Hypothalamus (tissue), 51 donors: ENCODE measurements at regions not wholly inside any gene's neighbourhood (a gene's known extent, or its start where the extent isn't known, plus 50 kb on each side); places are given as distances from the start of the nearest gene placed in this dataset.
"Not testable (repeated sequence)": the region's sequence is repeated elsewhere in the genome, so short reads cannot be mapped to it uniquely, and the experiment has no call there.

Experiments
- DNase-seq, 51 donors: peaks; one replicate each; lab custom pipeline; 2025; lab: John Stamatoyannopoulos, UW

DNA sequence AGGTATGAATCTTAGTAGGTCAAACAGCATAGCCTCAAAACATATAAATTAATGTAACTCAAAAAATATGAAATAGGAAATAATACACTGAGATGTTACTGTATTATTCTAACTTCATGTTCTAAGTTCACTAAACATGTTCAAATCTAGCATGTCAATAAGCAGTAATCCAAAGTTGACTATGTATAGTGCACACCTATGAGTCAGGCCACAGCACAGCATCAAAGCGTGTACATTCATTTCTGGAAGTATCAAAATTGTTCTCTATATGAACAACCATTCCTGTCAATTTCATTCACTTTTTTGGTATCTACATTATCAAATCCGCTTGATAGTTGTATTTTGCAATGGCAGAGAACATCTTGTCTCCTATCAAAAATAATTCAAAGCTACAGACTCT is 418.9 kb upstream of the POM121L12 start:
- DNase-seq: no peak

DNA sequence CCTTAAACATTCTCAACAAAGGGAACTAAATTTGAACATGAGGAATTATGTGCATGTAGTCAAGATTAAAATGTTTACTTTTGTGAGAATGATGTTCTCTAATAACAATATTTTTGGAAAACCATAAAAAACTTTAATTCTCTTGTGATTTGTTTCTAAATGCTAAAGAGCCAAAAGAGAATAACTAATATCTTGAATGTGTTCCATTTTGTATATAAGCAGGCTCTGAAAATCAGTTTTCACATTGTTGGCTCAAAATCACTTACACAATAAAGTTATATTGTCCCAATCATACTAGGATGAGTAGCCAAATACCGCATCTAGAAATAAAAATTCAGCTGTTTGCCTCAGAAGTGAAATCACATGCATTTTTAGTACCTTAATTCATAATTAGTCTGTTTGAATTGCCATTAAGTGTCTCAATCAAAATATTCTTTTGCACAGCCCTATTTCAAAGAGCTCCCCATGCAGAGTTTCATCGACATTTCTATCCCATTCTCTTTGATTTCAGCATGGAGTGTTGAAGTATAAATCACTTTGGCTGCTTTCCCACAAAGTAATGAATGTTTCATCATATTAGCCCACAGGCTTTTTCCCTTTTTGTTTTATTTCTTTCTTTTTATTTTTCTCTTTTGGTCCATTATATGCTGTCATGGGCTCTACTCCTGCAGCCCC is 420.3 kb upstream of the POM121L12 start:
- DNase-seq: no peak

DNA sequence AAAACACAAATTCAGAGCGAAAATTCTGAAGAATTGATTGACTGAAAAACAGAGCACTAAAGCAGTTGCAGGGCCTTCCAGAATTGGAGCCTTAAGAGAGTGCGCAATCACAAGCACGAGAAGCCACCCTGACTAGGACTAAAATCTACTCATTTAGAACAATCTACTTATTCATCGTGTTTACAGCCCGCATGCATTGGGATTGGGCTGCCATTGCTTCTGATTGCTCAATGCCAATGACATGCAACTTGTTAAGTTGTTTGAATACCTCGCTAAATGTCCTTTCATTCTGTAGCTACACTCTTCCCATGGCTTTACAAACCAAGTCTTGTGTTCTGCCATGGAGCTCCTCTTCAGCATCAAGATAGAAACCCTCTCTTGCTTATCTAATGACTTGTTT is 425.9 kb upstream of the POM121L12 start:
- DNase-seq: no peak

DNA sequence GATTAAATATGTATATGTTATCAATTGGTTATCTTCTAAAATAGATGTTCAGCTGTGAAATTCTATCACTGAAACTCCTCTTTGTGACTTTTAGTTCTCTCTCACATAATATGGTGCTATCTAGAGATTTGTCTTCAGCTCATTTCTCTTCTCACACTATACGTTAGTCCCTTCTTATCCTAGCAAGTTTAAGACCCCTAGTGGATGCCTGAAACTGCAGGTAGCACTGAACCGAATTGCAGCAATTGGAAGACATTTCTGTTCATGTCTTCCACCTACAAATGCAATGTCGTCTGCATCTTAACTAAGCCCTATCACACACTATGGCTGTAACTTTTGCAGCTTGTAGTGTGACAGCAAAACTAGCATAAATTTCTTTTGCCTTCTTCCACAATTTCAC is 442.7 kb upstream of the POM121L12 start:
- no peak for DNase-seq

DNA sequence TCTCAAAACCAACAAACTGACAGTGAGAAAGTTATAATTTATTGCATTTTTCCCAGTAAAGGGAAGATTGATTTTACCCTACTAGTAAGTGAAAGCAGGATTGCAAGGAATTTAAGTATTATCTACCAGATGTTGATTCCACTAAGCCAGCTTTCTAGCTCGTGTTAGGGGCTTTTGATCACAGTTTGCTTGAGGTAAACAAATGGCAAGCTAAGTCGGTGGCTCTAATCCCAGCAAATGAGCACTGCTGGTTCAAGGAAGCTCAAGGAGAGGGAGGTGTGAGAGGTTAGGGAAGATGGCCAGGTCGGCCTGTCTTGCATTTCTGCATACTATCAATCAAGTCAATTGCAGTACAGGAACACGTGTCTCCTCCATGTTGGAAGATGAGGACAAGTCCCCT is 448.7 kb upstream of the POM121L12 start:
- no peak for DNase-seq

GRCh38 chr7:52584041-52584440 is 451.4 kb upstream of the POM121L12 start:
- no peak for DNase-seq

DNA sequence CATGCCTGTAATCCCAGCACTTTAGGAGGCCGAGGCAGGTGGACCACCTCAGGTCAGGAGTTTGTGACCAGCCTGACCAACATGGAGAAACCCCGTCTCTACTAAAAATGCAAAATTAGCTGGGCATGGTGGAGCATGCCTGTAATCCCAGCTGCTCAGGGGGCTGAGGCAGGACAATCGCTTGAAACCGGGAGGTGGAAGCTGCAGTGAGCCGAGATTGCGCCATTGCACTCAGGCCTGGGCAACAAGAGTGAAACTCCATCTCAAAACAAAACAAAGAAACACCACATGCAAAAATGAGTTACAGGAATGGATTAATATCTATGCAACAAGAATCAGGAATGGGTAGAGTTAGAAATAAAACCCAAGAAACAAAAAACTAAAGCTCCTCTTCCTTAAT is 462.3 kb upstream of the POM121L12 start:
- DNase-seq: not testable (repeated sequence)

DNA sequence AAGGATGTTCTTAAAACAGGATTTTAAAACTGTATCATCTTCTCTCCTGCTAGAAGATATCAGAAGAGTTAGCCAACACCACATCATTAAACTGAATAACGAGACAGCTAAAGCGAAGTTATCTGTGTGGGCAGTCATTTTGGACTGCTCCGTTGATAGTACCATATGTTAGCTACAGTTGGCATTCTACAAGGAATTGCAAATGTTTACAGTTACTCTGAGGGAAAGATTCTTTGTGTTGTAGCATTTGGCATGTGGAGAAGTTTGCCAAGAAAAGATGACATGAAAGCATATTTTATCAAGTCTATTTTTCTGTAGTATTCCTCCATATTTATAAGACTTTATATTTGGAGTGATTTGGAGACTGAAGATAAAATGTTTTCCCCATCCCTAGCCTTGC is 464.4 kb upstream of the POM121L12 start:
- DNase-seq: no peak

DNA sequence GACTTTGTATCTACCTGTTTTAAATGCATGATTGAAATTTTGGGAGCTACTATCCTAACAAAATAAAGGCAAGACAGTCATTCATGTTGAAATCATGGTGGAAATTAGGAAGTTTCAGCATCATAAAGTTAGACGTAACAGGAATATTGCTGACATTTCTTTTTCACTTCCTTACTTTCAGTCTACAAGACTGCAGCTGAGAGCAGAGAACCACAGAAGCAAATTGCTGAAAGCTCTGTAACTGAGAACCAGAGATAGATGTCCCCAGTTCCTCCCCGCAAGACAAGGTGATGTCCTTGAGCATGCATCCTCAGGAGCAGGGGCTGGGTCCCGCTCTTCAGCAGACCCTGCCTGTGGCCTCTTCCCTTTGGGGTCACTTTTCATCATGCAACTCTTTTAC is 466.3 kb upstream of the POM121L12 start:
- no peak for DNase-seq

- no peak for DNase-seq
Measured at GRCh38 chr7:52565974-52566373, 469.5 kb upstream of the POM121L12 start.

GRCh38 chr7:52555805-52556204 is 479.6 kb upstream of the POM121L12 start:
- no peak for DNase-seq

DNA sequence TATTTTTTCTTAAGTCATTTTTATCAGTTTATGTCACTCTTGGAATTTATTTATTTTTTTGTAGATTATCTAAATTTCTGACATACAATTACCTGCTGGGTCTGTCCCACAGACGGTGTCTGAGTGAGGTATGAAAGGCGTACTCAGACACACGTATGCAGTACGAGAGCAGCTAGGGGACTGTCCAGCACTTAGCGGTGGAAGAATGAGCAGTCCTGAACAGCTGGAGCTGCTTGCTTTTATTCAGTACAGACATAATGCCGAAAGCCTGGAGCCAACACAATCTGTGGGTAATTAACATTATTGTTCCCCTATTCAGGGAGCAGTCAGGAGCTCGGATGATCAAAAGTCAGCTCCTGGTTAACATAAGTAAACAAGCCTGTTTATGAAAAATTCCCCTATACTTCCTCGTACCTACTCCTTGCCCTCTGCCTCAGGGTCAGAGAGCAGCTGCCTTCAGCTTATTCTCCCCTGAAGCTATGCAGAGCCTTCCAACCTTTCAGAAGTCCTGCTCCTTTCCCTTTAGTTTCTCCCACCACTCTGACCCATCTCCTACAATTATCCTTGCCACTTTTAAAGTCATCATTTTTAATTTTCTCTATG is 488.0 kb upstream of the POM121L12 start:
- no peak for DNase-seq

- DNase-seq: not testable (repeated sequence)
Measured at GRCh38 chr7:52541198-52541765, 494.2 kb upstream of the POM121L12 start.

GRCh38 chr7:52540041-52540440 is 495.4 kb upstream of the POM121L12 start:
- no peak for DNase-seq

GRCh38 chr7:52539414-52539813 is 496.0 kb upstream of the POM121L12 start:
- DNase-seq: no peak

DNA sequence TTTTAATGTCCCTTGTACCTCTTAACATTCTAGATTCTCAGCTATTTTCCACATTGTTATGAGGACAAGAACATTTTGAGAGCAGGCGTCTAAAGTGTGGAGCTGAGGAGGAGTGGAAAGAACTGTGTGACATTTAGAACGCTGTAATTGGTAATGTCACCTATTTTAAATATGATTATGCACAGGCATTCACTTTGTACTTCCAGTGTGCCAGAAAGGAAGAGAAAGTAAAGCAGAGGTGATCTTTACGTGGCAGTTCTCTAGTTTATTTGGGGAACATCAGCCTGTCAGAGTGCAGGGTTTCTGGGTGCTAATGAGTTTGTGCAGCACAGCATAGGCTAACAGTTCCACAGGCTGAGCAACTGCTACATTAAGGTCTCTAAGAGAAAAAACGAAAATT is 498.4 kb upstream of the POM121L12 start:
- DNase-seq: peak in 1 of 51 donors; percentile 35

GRCh38 chr7:52525772-52526341 is 509.6 kb upstream of the POM121L12 start:
- no peak for DNase-seq

DNA sequence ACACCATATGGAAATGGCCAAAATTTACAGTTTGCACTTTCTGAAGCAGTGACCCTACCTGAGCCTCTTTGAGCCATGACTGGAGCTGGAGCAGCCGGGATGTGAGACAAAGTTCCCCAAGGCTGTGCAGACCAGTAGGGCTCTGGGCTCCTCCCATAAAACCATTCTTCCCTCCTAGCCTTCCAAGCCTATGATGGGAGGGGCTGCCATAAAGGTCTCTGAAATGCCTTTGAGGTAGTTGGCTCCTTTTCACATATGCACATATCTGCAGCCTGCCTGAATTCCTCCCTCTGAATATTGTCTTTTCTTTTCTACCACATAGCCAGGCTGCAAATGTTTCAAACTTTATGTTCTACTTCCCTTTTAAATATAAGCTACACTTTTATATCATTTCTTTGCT is 516.6 kb upstream of the POM121L12 start:
- DNase-seq: no peak

DNA sequence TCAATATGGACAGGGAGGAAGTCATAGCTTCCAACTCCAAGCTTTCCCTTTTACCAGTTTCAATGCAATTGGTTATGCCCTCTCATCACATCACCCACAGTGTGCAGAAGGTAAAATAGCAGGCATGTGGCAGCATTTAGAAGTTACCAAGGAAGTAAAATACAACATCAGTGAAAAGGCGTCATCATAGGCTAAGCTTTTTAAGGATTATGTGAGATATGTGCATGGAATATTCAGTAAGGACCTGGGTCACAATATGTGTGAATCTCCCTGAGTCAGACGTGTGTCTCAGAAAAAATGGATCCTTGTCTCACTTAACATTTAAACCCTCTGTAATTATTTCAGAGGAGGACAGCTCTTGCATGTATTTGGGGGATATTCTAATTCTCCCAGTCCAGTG is 522.8 kb upstream of the POM121L12 start:
- DNase-seq: no peak

DNA sequence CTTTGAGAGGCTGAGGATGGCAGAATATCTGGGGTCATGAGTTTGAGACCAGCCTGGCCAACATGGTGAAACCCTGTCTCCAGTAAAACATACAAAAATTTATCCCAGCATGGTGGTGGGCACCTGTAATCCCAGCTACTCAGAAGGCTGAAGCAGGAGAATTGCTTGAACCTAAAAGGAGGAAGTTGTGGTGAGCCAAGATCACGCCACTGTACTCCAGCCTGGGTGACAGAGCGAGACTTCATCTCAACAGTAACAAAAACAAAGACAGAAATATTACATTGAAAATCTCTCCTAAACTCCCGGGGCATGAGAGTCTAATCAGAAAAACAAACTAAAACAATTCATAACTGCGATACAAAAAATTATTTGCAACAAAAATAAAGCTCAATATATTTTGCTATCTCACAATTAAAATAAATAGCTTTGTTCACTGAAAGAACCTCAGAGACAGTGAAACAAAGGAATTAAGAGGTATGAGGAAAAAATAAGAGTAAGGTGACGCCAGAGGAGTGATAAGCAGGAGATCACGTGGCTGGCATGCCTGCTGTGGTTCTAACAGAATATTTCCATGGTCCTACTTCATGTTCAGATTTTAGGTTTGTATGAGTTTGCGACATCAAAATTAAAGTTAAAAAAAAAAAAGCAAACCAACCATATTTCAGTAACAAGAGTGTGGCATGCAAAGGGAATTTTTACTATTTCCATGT is 527.7 kb upstream of the POM121L12 start:
- DNase-seq: no peak

DNA sequence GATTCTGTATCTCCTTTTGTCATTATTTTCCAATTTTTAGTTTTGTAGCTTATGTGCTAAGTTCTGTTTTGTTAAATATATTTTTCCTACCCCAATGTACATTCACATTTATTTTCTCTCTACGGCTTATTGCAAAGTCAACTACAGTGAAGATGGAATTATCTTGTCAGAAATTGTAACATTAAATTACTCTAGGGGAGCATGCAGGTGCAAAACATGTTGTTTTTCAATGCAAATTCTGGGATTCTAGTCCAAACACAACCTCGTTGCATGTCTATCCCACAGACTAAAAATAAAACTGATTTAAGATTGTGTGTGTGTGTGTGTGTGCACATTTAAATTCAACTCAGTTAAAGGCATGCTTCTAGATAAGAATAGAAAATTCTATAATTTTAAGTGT is 529.1 kb upstream of the POM121L12 start:
- no peak for DNase-seq
